Right atrium auricular region (tissue), 2 donors: ENCODE measurements at regions not wholly inside any gene's neighbourhood (a gene's known extent, or its start where the extent isn't known, plus 50 kb on each side); places are given as distances from the start of the nearest gene placed in this dataset.
A peak's percentile ranks its signal among the peaks of the same experiment; 100 is the strongest.

Source experiments
- DNase-seq: peaks from one replicate; pipeline ENCODE4 v3.0.0-alpha.2; 2019; ENCODE audit warnings: low spot score
- H3K27ac ChIP-seq, 2 donors: fragments of 200-600 bp; sonication (generic); 1 replicate in 1 of 2; 2 replicates in 1 of 2; pipeline ENCODE4 v1.5.1; 2016 to 2019
- H3K27me3 ChIP-seq, 2 donors: fragments of 200-600 bp; sonication (generic); one replicate each; pipeline versions ENCODE4 v1.5.1 to v1.6.0; 2017 to 2019
- H3K36me3 ChIP-seq: fragments of 200-600 bp; sonication (generic); one replicate; pipeline ENCODE4 v1.5.1; 2016
- H3K4me1 ChIP-seq, 2 donors: fragments of 200-600 bp; sonication (generic); one replicate each; pipeline versions ENCODE4 v1.5.1 to v1.6.0; 2017 to 2019
- H3K4me3 ChIP-seq, 2 donors: fragments of 200-600 bp; sonication (generic); 1 replicate in 1 of 2; 2 replicates in 1 of 2; pipeline ENCODE4 v1.5.1; 2017 to 2019; ENCODE audit warnings: mild to moderate bottlenecking in 1 of 2, moderate library complexity in 1 of 2
- H3K9me3 ChIP-seq, 2 donors: fragments of 200-600 bp; sonication (generic); one replicate each; pipeline ENCODE4 v1.5.1; 2019
- TF ChIP-seq, protein P1 (sequence below), 2 donors: fragments of 200-600 bp; sonication (generic); IDR thresholded peaks; one replicate each; pipeline ENCODE4 v1.5.1; 2019; ENCODE audit warnings: antibody characterized with exemption in 2 of 2

DNA sequence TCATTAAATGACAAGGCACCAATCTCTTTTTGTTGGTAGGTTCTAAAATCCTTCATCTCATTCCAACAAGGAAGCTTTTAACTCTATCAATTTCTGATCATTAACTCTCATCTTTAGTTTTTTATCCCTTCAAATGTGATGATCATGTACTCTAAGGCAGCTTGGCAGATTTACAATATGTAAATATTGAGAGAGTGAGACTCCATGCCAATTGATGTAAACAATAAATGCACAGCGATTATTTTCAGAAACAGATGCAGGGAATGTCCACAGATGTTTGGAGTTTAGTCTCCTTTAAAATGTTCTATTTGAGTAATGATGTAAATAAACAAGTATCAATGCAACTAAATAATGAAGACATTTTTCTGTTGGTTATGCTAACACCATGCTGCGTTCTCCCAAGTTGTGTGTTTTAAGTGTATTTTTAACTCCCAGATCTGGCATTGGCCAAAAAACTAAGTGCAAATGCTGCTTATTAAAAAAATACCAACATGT lies 213.8 kb downstream of the AHR start:
- TF ChIP-seq, protein P1, sequence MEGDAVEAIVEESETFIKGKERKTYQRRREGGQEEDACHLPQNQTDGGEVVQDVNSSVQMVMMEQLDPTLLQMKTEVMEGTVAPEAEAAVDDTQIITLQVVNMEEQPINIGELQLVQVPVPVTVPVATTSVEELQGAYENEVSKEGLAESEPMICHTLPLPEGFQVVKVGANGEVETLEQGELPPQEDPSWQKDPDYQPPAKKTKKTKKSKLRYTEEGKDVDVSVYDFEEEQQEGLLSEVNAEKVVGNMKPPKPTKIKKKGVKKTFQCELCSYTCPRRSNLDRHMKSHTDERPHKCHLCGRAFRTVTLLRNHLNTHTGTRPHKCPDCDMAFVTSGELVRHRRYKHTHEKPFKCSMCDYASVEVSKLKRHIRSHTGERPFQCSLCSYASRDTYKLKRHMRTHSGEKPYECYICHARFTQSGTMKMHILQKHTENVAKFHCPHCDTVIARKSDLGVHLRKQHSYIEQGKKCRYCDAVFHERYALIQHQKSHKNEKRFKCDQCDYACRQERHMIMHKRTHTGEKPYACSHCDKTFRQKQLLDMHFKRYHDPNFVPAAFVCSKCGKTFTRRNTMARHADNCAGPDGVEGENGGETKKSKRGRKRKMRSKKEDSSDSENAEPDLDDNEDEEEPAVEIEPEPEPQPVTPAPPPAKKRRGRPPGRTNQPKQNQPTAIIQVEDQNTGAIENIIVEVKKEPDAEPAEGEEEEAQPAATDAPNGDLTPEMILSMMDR (IDR thresholded peaks at IDR 0.05), result no peak
- Histone ChIP-seq H3K9me3 (no peaks in the 10 kb centered on the region), H3K27ac (no peak overlapping the region), H3K36me3 (no peaks in the 10 kb centered on the region), H3K4me3 (no peak overlapping the region), H3K27me3 (no peaks in the 10 kb centered on the region), H3K4me1 (no peaks in the 10 kb centered on the region)
- DNase-seq, result no peak

DNA sequence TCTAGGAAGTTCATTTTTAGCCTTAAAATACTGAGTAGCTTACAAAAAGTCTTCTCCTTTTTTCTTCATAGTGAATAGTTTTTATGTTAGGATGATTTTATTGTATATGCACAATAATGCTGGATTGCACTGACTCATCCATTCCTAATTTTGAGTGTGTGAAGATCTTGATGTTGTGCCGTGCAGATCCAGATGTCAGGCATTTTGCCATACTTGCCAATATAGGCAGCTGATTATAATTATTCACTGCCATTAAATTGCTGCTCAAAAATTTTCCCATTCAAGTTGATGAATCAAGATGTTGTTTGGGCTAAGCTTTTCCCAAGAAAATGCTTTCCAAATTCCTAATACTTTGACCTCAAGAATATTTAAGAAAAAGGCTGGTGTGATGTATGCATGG lies 218.3 kb downstream of the AHR start:
- TF ChIP-seq, protein P1 (IDR thresholded peaks at IDR 0.05), result no peak
- no peak overlapping the region for H3K27ac ChIP-seq
- no peak overlapping the region for H3K4me3 ChIP-seq
- H3K9me3 ChIP-seq, result no peaks in the 10 kb centered on the region
- H3K4me1 ChIP-seq, result peaks cover 0 to 12% of the 10 kb centered on the region in 2 donors
- H3K36me3 ChIP-seq, result no peaks in the 10 kb centered on the region
- DNase-seq, result no peak
- no peaks in the 10 kb centered on the region for H3K27me3 ChIP-seq

DNA sequence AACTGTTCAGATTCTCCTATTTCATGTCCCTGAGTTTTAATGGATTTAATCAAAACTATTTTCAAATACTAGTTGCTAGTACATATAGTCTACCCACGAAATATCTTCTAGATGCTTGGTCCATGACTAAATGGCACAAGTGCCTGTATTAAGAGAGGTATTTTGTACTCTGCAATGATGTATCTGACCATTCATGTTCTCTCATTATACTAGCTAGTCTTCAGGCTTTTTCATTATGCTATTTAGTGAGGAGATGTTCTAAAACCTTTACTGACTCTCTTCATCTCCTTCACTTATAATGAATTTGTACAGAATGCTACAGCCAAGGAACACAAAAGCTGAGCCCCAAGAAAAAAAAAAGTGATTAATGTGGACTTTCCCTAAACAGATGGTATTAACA lies 222.5 kb downstream of the AHR start:
- DNase-seq, result no peak
- Histone ChIP-seq H3K4me1 (peaks cover 0 to 12% of the 10 kb centered on the region in 2 donors), H3K4me3 (no peak overlapping the region), H3K27me3 (no peaks in the 10 kb centered on the region), H3K27ac (peak overlapping the region; percentile 12 to 18), H3K9me3 (no peaks in the 10 kb centered on the region), H3K36me3 (no peaks in the 10 kb centered on the region)
- TF ChIP-seq, protein P1 (IDR thresholded peaks at IDR 0.05), result no peak

GRCh38 chr7:17521437-17521836 lies 223.0 kb downstream of the AHR start:
- Histone ChIP-seq H3K27me3 (no peaks in the 10 kb centered on the region), H3K4me3 (no peak overlapping the region), H3K36me3 (no peaks in the 10 kb centered on the region), H3K9me3 (no peaks in the 10 kb centered on the region), H3K4me1 (peaks cover 0 to 12% of the 10 kb centered on the region in 2 donors), H3K27ac (peak overlapping the region; percentile 12 to 18)
- TF ChIP-seq, protein P1 (IDR thresholded peaks at IDR 0.05), result no peak
- DNase-seq, result no peak

DNA sequence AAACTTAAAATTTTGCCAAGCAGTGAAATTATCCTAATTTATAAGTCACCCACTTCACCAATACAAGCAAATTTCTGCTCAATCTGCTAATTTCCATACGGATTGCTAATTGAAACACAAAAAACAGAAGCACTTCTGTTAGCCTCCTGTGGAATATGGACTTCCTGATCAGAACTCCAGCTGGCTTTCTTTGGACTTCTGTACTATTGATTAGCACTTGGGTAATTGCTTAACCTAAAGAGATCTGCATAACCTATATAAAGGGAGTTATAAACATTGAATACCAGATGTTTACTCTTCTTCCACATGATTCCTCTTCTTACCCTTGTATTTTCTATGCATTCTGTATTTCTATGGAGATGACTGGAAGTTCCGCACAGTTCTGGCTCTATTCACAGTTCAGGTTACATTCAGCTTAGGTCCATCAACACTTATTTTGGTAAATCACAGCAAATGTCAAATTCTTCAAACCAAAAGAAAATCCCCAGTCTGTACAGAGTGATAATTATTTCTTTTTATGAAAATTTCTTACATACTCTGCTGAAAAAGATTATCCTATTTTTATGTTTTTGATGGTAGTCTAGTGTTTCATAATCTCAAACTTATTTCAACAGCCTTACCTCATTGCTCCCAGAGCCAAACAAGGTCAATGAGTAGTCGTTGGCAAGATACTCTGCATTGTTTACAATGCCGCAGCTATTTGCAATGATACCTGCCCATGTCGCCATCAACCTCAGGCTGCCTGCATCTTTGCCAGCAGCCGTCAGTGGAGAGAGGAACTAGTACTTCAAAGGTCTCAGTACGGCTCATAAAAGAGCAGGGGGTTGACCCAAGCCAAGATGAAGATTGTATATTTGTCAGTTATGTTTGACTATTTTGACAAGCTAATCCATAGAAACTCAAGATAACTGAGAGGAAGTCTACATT lies 225.6 kb downstream of the AHR start:
- H3K27ac ChIP-seq, result peak overlapping the region; percentile 3 to 41
- H3K9me3 ChIP-seq, result no peaks in the 10 kb centered on the region

More for the DNA sequence above, 225.6 kb downstream of the AHR start:
- DNase-seq, result no peak
- no peaks in the 10 kb centered on the region for H3K27me3 ChIP-seq
- TF ChIP-seq, protein P1 (IDR thresholded peaks at IDR 0.05), result no peak
- peaks cover 0 to 12% of the 10 kb centered on the region in 2 donors for H3K4me1 ChIP-seq
- H3K4me3 ChIP-seq, result no peak overlapping the region
- H3K36me3 ChIP-seq, result no peaks in the 10 kb centered on the region
